ENCODE measurements at regions not wholly inside any gene's neighbourhood (a gene's known extent, or its start where the extent isn't known, plus 50 kb on each side); places are given as distances from the start of the nearest gene placed in this dataset.
A peak's percentile ranks its signal among the peaks of the same experiment; 100 is the strongest.

GRCh38 chr10:80927419-80928078, 389.8 kb downstream of the SH2D4B start:
- in situ Hi-C loops (cut with HindIII; ENCODE audit: extremely low pct_ligation_motif_present, low pct_unique_long_range_greater_than_20kb), result no loop called here
- FAIRE-seq (no peak), DNase-seq (ENCODE audit: low spot score) (no peak), ATAC-seq (no peak)
- H2AFZ ChIP-seq (ENCODE audit: low read length), result no peak overlapping the region
- CTCF ChIA-PET (ENCODE audit: low intra/inter-chr PET ratio, low total read pairs), result no interaction called here
- no peak for TF ChIP-seq ATF7-NPFF (CRISPR knock-in tag; IDR thresholded peaks at IDR 0.05; ENCODE audit: low read depth)
- TF ChIP-seq ZNF615 (CRISPR knock-in tag; IDR thresholded peaks at IDR 0.05; ENCODE audit: borderline replicate concordance), result no peak
- no peak for TF ChIP-seq ZNF660 (CRISPR knock-in tag; IDR thresholded peaks at IDR 0.05; ENCODE audit: borderline replicate concordance, low read depth)
- no peak for TF ChIP-seq HOXA7 (CRISPR knock-in tag; IDR thresholded peaks at IDR 0.05)
- TF ChIP-seq MAFK (conservative IDR thresholded peaks at IDR 0.05 in 1 of 2, IDR thresholded peaks at IDR 0.05 in 1 of 2; ENCODE audit: low read length in 2 of 2), result peak in 1 of 2 experiments; percentile 16; a peak in 1 of 4 replicates
- BruUV-seq (replicated peaks), result no TSS peak
- no peaks in the 10 kb centered on the region for H3K27me3 ChIP-seq (ENCODE audit: control insufficient read depth in 1 of 2, insufficient read depth in 2 of 2, low read length in 2 of 2)
- WGBS (ENCODE audit: low lambda C conversion rate), result 1% methylated on average over 5 of the region's 5 CpGs
- H3K9me3 ChIP-seq (ENCODE audit: low read length), result no peaks in the 10 kb centered on the region
- H3K4me3 ChIP-seq (replicated peaks in 1 of 3; ENCODE audit: insufficient read depth in 1 of 3, low read depth in 2 of 3, low read length in 3 of 3), result no peak overlapping the region
- H4K20me1 ChIP-seq (ENCODE audit: insufficient read depth, low read length), result no peaks in the 10 kb centered on the region
- H3K36me3 ChIP-seq (replicated peaks in 1 of 2; ENCODE audit: control insufficient read depth in 1 of 2, insufficient read depth in 2 of 2, low read length in 2 of 2), result no peaks in the 10 kb centered on the region
- no peak overlapping the region for H3K4me2 ChIP-seq (ENCODE audit: low read depth, low read length)
- POLR2A ChIA-PET, result no interaction called here
- intact Hi-C loops (cut with micrococcal nuclease; ENCODE audit: unreplicated experiment), result loop anchor here (10.0 kb wide), 1 partner anchor 483 kb away; no protein-coding TSS in a partner anchor
- no peak overlapping the region for H3K9ac ChIP-seq (ENCODE audit: insufficient read depth, low read depth, low read length)
- no peaks in the 10 kb centered on the region for H3K79me2 ChIP-seq (ENCODE audit: insufficient read depth, low read length)
- H3K27ac ChIP-seq (ENCODE audit: extremely low read length, insufficient read depth, low read length), result no peak overlapping the region
- H3K4me1 ChIP-seq (ENCODE audit: insufficient read depth, low read length), result no peaks in the 10 kb centered on the region

GRCh38 chr10:80938903-80939302, 401.2 kb downstream of the SH2D4B start:
- DNase-seq (ENCODE audit: low spot score) (no peak), FAIRE-seq (no peak), ATAC-seq (no peak)
- in situ Hi-C loops (cut with HindIII; ENCODE audit: extremely low pct_ligation_motif_present, low pct_unique_long_range_greater_than_20kb) (no loop called here), intact Hi-C loops (cut with micrococcal nuclease; ENCODE audit: unreplicated experiment) (no loop called here)
- no peaks in the 10 kb centered on the region; a peak in 1 of 5 replicates for H3K27me3 ChIP-seq (ENCODE audit: control insufficient read depth in 1 of 2, insufficient read depth in 2 of 2, low read length in 2 of 2)
- H3K27ac ChIP-seq (ENCODE audit: extremely low read length, insufficient read depth, low read length), result no peak overlapping the region
- no peak overlapping the region for H3K9ac ChIP-seq (ENCODE audit: insufficient read depth, low read depth, low read length)
- no TSS peak for BruUV-seq (replicated peaks)
- H3K9me3 ChIP-seq (ENCODE audit: low read length), result no peaks in the 10 kb centered on the region
- ChIA-PET POLR2A (no interaction called here), CTCF (ENCODE audit: low intra/inter-chr PET ratio, low total read pairs) (no interaction called here)
- H2AFZ ChIP-seq (ENCODE audit: low read length), result no peak overlapping the region
- no peaks in the 10 kb centered on the region for H3K79me2 ChIP-seq (ENCODE audit: insufficient read depth, low read length)
- 0% methylated on average over 1 of the region's 1 CpG for WGBS (ENCODE audit: low lambda C conversion rate)
- no peak overlapping the region for H3K4me3 ChIP-seq (replicated peaks in 1 of 3; ENCODE audit: insufficient read depth in 1 of 3, low read depth in 2 of 3, low read length in 3 of 3)
- H3K36me3 ChIP-seq (replicated peaks in 1 of 2; ENCODE audit: control insufficient read depth in 1 of 2, insufficient read depth in 2 of 2, low read length in 2 of 2), result no peaks in the 10 kb centered on the region
- no peaks in the 10 kb centered on the region for H4K20me1 ChIP-seq (ENCODE audit: insufficient read depth, low read length)
- no peaks in the 10 kb centered on the region for H3K4me1 ChIP-seq (ENCODE audit: insufficient read depth, low read length)
- no peak overlapping the region for H3K4me2 ChIP-seq (ENCODE audit: low read depth, low read length)
- TF ChIP-seq ZNF274 (CRISPR knock-in tag; IDR thresholded peaks at IDR 0.05) (no peak), NR0B2 (CRISPR knock-in tag; IDR thresholded peaks at IDR 0.05) (no peak), RCOR2 (CRISPR knock-in tag; IDR thresholded peaks at IDR 0.05) (no peak), ZNF367 (CRISPR knock-in tag; IDR thresholded peaks at IDR 0.05; ENCODE audit: borderline replicate concordance) (no peak), ZSCAN31 (CRISPR knock-in tag; IDR thresholded peaks at IDR 0.05; ENCODE audit: low read depth) (no peak), SRSF4 (IDR thresholded peaks at IDR 0.05; ENCODE audit: low read depth, low read length, poor library complexity, severe bottlenecking) (no peak), NFKBIZ (CRISPR knock-in tag; IDR thresholded peaks at IDR 0.05) (no peak), PCBP2 (optimal IDR thresholded peaks at IDR 0.05; ENCODE audit: low read depth, low read length, poor library complexity, severe bottlenecking) (no peak), DNMT1 (CRISPR knock-in tag; IDR thresholded peaks at IDR 0.05) (no peak), ZNF503 (CRISPR knock-in tag; IDR thresholded peaks at IDR 0.05) (no peak), NFATC3 (CRISPR knock-in tag; IDR thresholded peaks at IDR 0.05) (no peak), ZNF292 (CRISPR knock-in tag; IDR thresholded peaks at IDR 0.05; ENCODE audit: borderline replicate concordance, low read depth) (no peak), MEF2D (CRISPR knock-in tag; IDR thresholded peaks at IDR 0.05) (no peak)

Measured in HepG2 (cell line).